Activated CD4-positive, alpha-beta memory T cell treated with anti-CD3 and anti-CD28 coated beads for 36 hours (primary cell): ENCODE measurements at regions not wholly inside any gene's neighbourhood (a gene's known extent, or its start where the extent isn't known, plus 50 kb on each side); places are given as distances from the start of the nearest gene placed in this dataset.

Experiments used
- CTCF ChIA-PET: fragments of 350-600 bp; sonication (Branson Sonifier 250); formaldehyde crosslinking; loops from one replicate; lab custom pipeline; 2021; ENCODE audit warnings: antibody characterized with exemption, inconsistent platforms; lab: Charles Lee
- POLR2A ChIA-PET: fragments of 350-600 bp; sonication (Branson Sonifier 250); formaldehyde crosslinking; loops from one replicate; lab custom pipeline; 2021; ENCODE audit warnings: antibody characterized with exemption; lab: Charles Lee
- DNase-seq: peaks from one replicate; pipeline ENCODE4 v3.0.0-alpha.2; 2020
- H3K27ac Mint-ChIP-seq: one replicate; pipeline ENCODE4 v1.8.0; 2021; ENCODE audit warnings: mixed read lengths
- H3K27me3 Mint-ChIP-seq: one replicate; pipeline ENCODE4 v1.8.0; 2021; ENCODE audit warnings: mixed read lengths
- H3K36me3 Mint-ChIP-seq: one replicate; pipeline ENCODE4 v1.8.0; 2021; ENCODE audit warnings: mixed read lengths
- H3K4me1 Mint-ChIP-seq: one replicate; pipeline ENCODE4 v1.8.0; 2021; ENCODE audit warnings: low read depth, mixed read lengths
- H3K4me3 Mint-ChIP-seq: one replicate; pipeline ENCODE4 v1.8.0; 2021; ENCODE audit warnings: mild to moderate bottlenecking, mixed read lengths
- H3K9me3 Mint-ChIP-seq: one replicate; pipeline ENCODE4 v1.8.0; 2021; ENCODE audit warnings: mixed read lengths
- intact Hi-C: fragments of 100-400 bp; cut with micrococcal nuclease; formaldehyde crosslinking; loops from one replicate; pipeline ENCODE4 v1.15.1; 2023

GRCh38 chr11:92915551-92915950, 53.9 kb upstream of the MTNR1B start:
- H3K27ac Mint-ChIP-seq, result no peak overlapping the region
- POLR2A ChIA-PET, result no interaction called here
- CTCF ChIA-PET, result interaction anchor here (1.0 to 1.3 kb wide), 2 partner anchors 26 to 29 kb away, joined by 3 to 4 read pairs; no protein-coding TSS in a partner anchor
- no peaks in the 10 kb centered on the region for H3K9me3 Mint-ChIP-seq
- no peak overlapping the region for H3K4me3 Mint-ChIP-seq
- no peaks in the 10 kb centered on the region for H3K36me3 Mint-ChIP-seq
- H3K27me3 Mint-ChIP-seq, result peaks cover 3% of the 10 kb centered on the region
- intact Hi-C loops, result no loop called here
- no peak for DNase-seq
- H3K4me1 Mint-ChIP-seq, result no peaks in the 10 kb centered on the region

GRCh38 chr11:92916299-92916698, 53.2 kb upstream of the MTNR1B start:
- Mint-ChIP-seq H3K36me3 (no peaks in the 10 kb centered on the region), H3K4me1 (no peaks in the 10 kb centered on the region), H3K27me3 (peaks cover 3% of the 10 kb centered on the region), H3K9me3 (no peaks in the 10 kb centered on the region), H3K27ac (no peak overlapping the region), H3K4me3 (no peak overlapping the region)
- ChIA-PET CTCF (no interaction called here), POLR2A (no interaction called here)
- intact Hi-C loops, result no loop called here
- DNase-seq, result no peak

- ChIA-PET CTCF (no interaction called here), POLR2A (no interaction called here)
- Mint-ChIP-seq H3K4me3 (no peak overlapping the region), H3K27me3 (peaks cover 3% of the 10 kb centered on the region), H3K36me3 (no peaks in the 10 kb centered on the region), H3K4me1 (no peaks in the 10 kb centered on the region), H3K9me3 (no peaks in the 10 kb centered on the region), H3K27ac (no peak overlapping the region)
- no peak for DNase-seq
- intact Hi-C loops, result no loop called here
Observed at GRCh38 chr11:92917927-92918326, 51.5 kb upstream of the MTNR1B start.

- POLR2A ChIA-PET, result no interaction called here
- H3K36me3 Mint-ChIP-seq, result no peaks in the 10 kb centered on the region
- intact Hi-C loops, result no loop called here
Observed at GRCh38 chr11:92919048-92919447, 50.4 kb upstream of the MTNR1B start.

More at GRCh38 chr11:92919048-92919447, 50.4 kb upstream of the MTNR1B start:
- H3K4me3 Mint-ChIP-seq, result no peak overlapping the region
- H3K27ac Mint-ChIP-seq, result no peak overlapping the region
- H3K27me3 Mint-ChIP-seq, result no peaks in the 10 kb centered on the region
- CTCF ChIA-PET, result no interaction called here
- no peaks in the 10 kb centered on the region for H3K4me1 Mint-ChIP-seq
- DNase-seq, result no peak
- no peaks in the 10 kb centered on the region for H3K9me3 Mint-ChIP-seq
